ENCODE measurements at regions not wholly inside any gene's neighbourhood (a gene's known extent, or its start where the extent isn't known, plus 50 kb on each side); places are given as distances from the start of the nearest gene placed in this dataset.

DNA sequence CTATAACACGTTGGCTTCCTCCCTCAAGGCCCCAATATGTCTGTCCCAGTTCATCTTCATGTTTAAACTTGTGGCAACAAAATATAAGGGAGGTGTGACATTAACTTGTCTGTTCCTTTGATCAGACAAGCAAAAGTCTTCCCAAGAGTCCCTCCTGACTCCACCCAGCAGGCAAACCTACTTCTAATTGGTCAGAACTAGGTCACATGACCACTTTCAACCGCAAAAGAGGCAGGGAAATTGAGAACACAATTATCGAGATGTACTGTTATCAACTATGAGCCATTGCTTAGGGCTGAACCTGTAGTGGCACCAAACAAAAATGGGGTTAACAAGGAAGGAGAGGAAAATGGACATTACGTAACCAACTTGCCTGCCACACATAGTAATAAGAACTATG, 246.8 kb upstream of the TET2 start:
- ATAC-seq (ENCODE audit: insufficient read depth, low read depth) (no peak), DNase-seq (no peak)
- H2AFZ ChIP-seq (ENCODE audit: low read depth, low read length): no peak overlapping the region
- H3K27ac ChIP-seq (ENCODE audit: low read length): no peak overlapping the region
- H3K4me2 ChIP-seq (ENCODE audit: insufficient read depth, low read length): no peak overlapping the region
- H3K36me3 ChIP-seq (ENCODE audit: insufficient read depth, low read length): no peaks in the 10 kb centered on the region
- no peak overlapping the region for H3K4me3 ChIP-seq (ENCODE audit: low read depth in 1 of 2, low read length in 2 of 2)
- H3K9ac ChIP-seq (ENCODE audit: low read depth, low read length): no peak overlapping the region
- TF ChIP-seq EZH2 (IDR thresholded peaks at IDR 0.05; ENCODE audit: borderline replicate concordance, low read depth, low read length, severe bottlenecking): no peak
- TF ChIP-seq, protein P1, sequence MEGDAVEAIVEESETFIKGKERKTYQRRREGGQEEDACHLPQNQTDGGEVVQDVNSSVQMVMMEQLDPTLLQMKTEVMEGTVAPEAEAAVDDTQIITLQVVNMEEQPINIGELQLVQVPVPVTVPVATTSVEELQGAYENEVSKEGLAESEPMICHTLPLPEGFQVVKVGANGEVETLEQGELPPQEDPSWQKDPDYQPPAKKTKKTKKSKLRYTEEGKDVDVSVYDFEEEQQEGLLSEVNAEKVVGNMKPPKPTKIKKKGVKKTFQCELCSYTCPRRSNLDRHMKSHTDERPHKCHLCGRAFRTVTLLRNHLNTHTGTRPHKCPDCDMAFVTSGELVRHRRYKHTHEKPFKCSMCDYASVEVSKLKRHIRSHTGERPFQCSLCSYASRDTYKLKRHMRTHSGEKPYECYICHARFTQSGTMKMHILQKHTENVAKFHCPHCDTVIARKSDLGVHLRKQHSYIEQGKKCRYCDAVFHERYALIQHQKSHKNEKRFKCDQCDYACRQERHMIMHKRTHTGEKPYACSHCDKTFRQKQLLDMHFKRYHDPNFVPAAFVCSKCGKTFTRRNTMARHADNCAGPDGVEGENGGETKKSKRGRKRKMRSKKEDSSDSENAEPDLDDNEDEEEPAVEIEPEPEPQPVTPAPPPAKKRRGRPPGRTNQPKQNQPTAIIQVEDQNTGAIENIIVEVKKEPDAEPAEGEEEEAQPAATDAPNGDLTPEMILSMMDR (IDR thresholded peaks at IDR 0.05; ENCODE audit: borderline replicate concordance, extremely low read depth, low read length, poor library complexity, severe bottlenecking): no peak
- no peaks in the 10 kb centered on the region for H4K20me1 ChIP-seq (ENCODE audit: insufficient read depth, low read length)
- no peaks in the 10 kb centered on the region for H3K27me3 ChIP-seq (ENCODE audit: insufficient read depth, low read length, poor library complexity)
- no peaks in the 10 kb centered on the region for H3K9me3 ChIP-seq (ENCODE audit: insufficient read depth, low read length, severe bottlenecking)
- H3K4me1 ChIP-seq (ENCODE audit: insufficient read depth, low read length): no peaks in the 10 kb centered on the region
- H3K79me2 ChIP-seq (ENCODE audit: insufficient read depth, low read length): no peaks in the 10 kb centered on the region

- H3K4me2 ChIP-seq (ENCODE audit: insufficient read depth, low read length): no peak overlapping the region
- H3K27ac ChIP-seq (ENCODE audit: low read length): no peak overlapping the region
- no peak overlapping the region for H2AFZ ChIP-seq (ENCODE audit: low read depth, low read length)
- H3K4me1 ChIP-seq (ENCODE audit: insufficient read depth, low read length): no peaks in the 10 kb centered on the region
- no peak overlapping the region for H3K4me3 ChIP-seq (ENCODE audit: low read depth in 1 of 2, low read length in 2 of 2)
- ATAC-seq (ENCODE audit: insufficient read depth, low read depth): no peak
- no peaks in the 10 kb centered on the region for H4K20me1 ChIP-seq (ENCODE audit: insufficient read depth, low read length)
- H3K9ac ChIP-seq (ENCODE audit: low read depth, low read length): no peak overlapping the region
- no peaks in the 10 kb centered on the region for H3K79me2 ChIP-seq (ENCODE audit: insufficient read depth, low read length)
- H3K9me3 ChIP-seq (ENCODE audit: insufficient read depth, low read length, severe bottlenecking): no peaks in the 10 kb centered on the region
- no peaks in the 10 kb centered on the region for H3K27me3 ChIP-seq (ENCODE audit: insufficient read depth, low read length, poor library complexity)
- no peaks in the 10 kb centered on the region for H3K36me3 ChIP-seq (ENCODE audit: insufficient read depth, low read length)
- no peak for DNase-seq
- no peak for TF ChIP-seq EZH2 (IDR thresholded peaks at IDR 0.05; ENCODE audit: borderline replicate concordance, low read depth, low read length, severe bottlenecking)
- TF ChIP-seq, protein P1 (IDR thresholded peaks at IDR 0.05; ENCODE audit: borderline replicate concordance, extremely low read depth, low read length, poor library complexity, severe bottlenecking): no peak
These were observed 245.2 kb upstream of the TET2 start for GRCh38 chr4:104901438-104901837.

DNA sequence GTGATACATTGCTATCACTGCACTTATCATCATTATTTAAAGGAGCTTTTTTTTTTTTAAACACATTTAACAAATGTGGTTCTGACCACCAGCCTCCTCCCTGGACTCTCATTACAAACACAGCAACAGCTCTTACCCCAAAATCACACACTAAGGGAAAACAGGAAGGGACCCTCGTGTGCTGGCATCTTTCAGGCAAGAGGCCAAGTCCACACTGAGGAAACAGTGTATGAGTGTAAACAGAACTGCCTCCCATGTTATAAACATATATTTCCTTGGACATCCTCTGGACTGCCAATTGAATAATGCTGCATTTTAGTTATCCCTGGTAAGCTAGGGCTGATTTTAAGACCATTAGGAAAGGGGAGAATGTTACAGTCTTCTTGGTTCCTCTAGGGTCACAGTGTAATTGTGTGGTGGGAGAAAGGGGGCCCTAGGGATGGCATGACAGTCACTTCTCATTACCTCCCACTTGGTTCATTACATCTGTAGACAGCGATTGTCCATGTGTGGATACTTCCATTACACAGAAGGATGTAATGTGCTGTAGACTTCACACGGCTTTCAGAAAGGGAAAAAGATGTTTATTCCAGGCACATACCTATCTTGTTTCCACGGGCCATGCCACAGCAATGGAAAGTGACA, 244.6 kb upstream of the TET2 start:
- H2AFZ ChIP-seq (ENCODE audit: low read depth, low read length): no peak overlapping the region
- H3K4me2 ChIP-seq (ENCODE audit: insufficient read depth, low read length): no peak overlapping the region
- H3K9ac ChIP-seq (ENCODE audit: low read depth, low read length): no peak overlapping the region
- H3K79me2 ChIP-seq (ENCODE audit: insufficient read depth, low read length): no peaks in the 10 kb centered on the region
- H3K36me3 ChIP-seq (ENCODE audit: insufficient read depth, low read length): no peaks in the 10 kb centered on the region
- H3K4me1 ChIP-seq (ENCODE audit: insufficient read depth, low read length): no peaks in the 10 kb centered on the region
- DNase-seq (no peak), ATAC-seq (ENCODE audit: insufficient read depth, low read depth) (no peak)
- no peak overlapping the region for H3K27ac ChIP-seq (ENCODE audit: low read length)
- no peak for TF ChIP-seq EZH2 (IDR thresholded peaks at IDR 0.05; ENCODE audit: borderline replicate concordance, low read depth, low read length, severe bottlenecking)
- TF ChIP-seq, protein P1 (IDR thresholded peaks at IDR 0.05; ENCODE audit: borderline replicate concordance, extremely low read depth, low read length, poor library complexity, severe bottlenecking): no peak
- no peak overlapping the region for H3K4me3 ChIP-seq (ENCODE audit: low read depth in 1 of 2, low read length in 2 of 2)
- H4K20me1 ChIP-seq (ENCODE audit: insufficient read depth, low read length): no peaks in the 10 kb centered on the region
- H3K9me3 ChIP-seq (ENCODE audit: insufficient read depth, low read length, severe bottlenecking): no peaks in the 10 kb centered on the region
- no peaks in the 10 kb centered on the region for H3K27me3 ChIP-seq (ENCODE audit: insufficient read depth, low read length, poor library complexity)

All from DND-41 (cell line).